ENCODE measurements at regions not wholly inside any gene's neighbourhood (a gene's known extent, or its start where the extent isn't known, plus 50 kb on each side); places are given as distances from the start of the nearest gene placed in this dataset.

- peaks cover 6% of the 10 kb centered on the region for H3K36me3 Mint-ChIP-seq (ENCODE audit: low read depth)
- H3K4me3 Mint-ChIP-seq, result no peak overlapping the region
- H3K27me3 Mint-ChIP-seq, result peaks cover 13% of the 10 kb centered on the region
- H3K4me1 Mint-ChIP-seq (ENCODE audit: low read depth), result no peaks in the 10 kb centered on the region
- H3K27ac Mint-ChIP-seq, result no peak overlapping the region
- H3K9me3 Mint-ChIP-seq, result peaks cover 58% of the 10 kb centered on the region
- intact Hi-C loops (cut with micrococcal nuclease), result no loop called here
Measured at GRCh38 chr4:217891-218290, 87.4 kb downstream of the ZNF732 start.

- Mint-ChIP-seq H3K27ac (no peak overlapping the region), H3K9me3 (peaks cover 65% of the 10 kb centered on the region), H3K36me3 (ENCODE audit: low read depth) (peaks cover 6% of the 10 kb centered on the region), H3K27me3 (peaks cover 21% of the 10 kb centered on the region), H3K4me1 (ENCODE audit: low read depth) (peaks cover 7% of the 10 kb centered on the region), H3K4me3 (no peak overlapping the region)
- intact Hi-C loops (cut with micrococcal nuclease), result no loop called here
Measured at GRCh38 chr4:213971-214370, 89.7 kb downstream of the ZNF718 start.

Data from dendritic cell treated with granulocyte-macrophage colony-stimulating factor and Interleukin-4, amounts not matched to agents 40 ng/mL and 50 ng/mL, for 4 days (primary cell).